GM23248 (cell line): ENCODE measurements at regions not wholly inside any gene's neighbourhood (a gene's known extent, or its start where the extent isn't known, plus 50 kb on each side); places are given as distances from the start of the nearest gene placed in this dataset.

Experiments
- DNase-seq: peaks from one replicate; pipeline ENCODE4 v3.0.0-alpha.2; 2015
- H2AFZ ChIP-seq: fragments of 200-600 bp; sonication (generic); 2 replicates; pipeline ENCODE4 v1.6.1; 2016; ENCODE audit warnings: antibody characterized with exemption
- H3F3A ChIP-seq: fragments of 200-600 bp; sonication (generic); 2 replicates; pipeline ENCODE4 v1.6.1; 2016; ENCODE audit warnings: mild to moderate bottlenecking, antibody characterized with exemption, mixed run types; ENCODE audit not compliant: insufficient read depth
- H3K27ac ChIP-seq: fragments of 200-600 bp; sonication (generic); 2 replicates; pipeline ENCODE4 v1.5.1; 2016; ENCODE audit warnings: mild to moderate bottlenecking
- H3K27me3 ChIP-seq: fragments of 200-600 bp; sonication (generic); replicated peaks from 2 replicates; pipeline ENCODE4 v1.6.1; 2016; ENCODE audit warnings: mild to moderate bottlenecking; ENCODE audit not compliant: insufficient read depth
- H3K36me3 ChIP-seq: fragments of 200-600 bp; sonication (generic); 2 replicates; pipeline ENCODE4 v1.6.1; 2016; ENCODE audit warnings: low read depth, mild to moderate bottlenecking
- H3K4me1 ChIP-seq: fragments of 200-600 bp; sonication (generic); 2 replicates; pipeline ENCODE4 v1.6.1; 2016; ENCODE audit warnings: mild to moderate bottlenecking; ENCODE audit not compliant: insufficient read depth
- H3K4me2 ChIP-seq: fragments of 200-600 bp; sonication (generic); one replicate; pipeline ENCODE4 v1.6.1; 2016; ENCODE audit warnings: mild to moderate bottlenecking; ENCODE audit not compliant: unreplicated experiment
- H3K4me3 ChIP-seq: fragments of 200-600 bp; sonication (generic); 2 replicates; pipeline ENCODE4 v1.5.1; 2016; ENCODE audit warnings: mild to moderate bottlenecking
- H3K79me2 ChIP-seq: fragments of 200-600 bp; sonication (generic); 2 replicates; pipeline ENCODE4 v1.6.1; 2016; ENCODE audit warnings: mild to moderate bottlenecking; ENCODE audit not compliant: insufficient read depth
- H3K9ac ChIP-seq: fragments of 200-600 bp; sonication (generic); 2 replicates; pipeline ENCODE4 v1.6.1; 2016; ENCODE audit warnings: mild to moderate bottlenecking
- H3K9me2 ChIP-seq: fragments of 200-600 bp; sonication (generic); 2 replicates; pipeline ENCODE4 v1.6.1; 2016; ENCODE audit warnings: mixed run types, mild to moderate bottlenecking, moderate library complexity; ENCODE audit not compliant: insufficient read depth
- H3K9me3 ChIP-seq: fragments of 200-600 bp; sonication (generic); one replicate; pipeline ENCODE4 v1.6.1; 2017; ENCODE audit warnings: low read depth
- H4K20me1 ChIP-seq: fragments of 200-600 bp; sonication (generic); 2 replicates; pipeline ENCODE4 v1.6.0; 2016; ENCODE audit not compliant: insufficient read depth
- EZH2 ChIP-seq: fragments of 200-600 bp; sonication (generic); IDR thresholded peaks from 2 replicates; pipeline ENCODE4 v1.6.1; 2018; ENCODE audit warnings: antibody characterized with exemption, mild to moderate bottlenecking; ENCODE audit not compliant: insufficient read depth, poor library complexity, severe bottlenecking
- EZH2phosphoT487 ChIP-seq: fragments of 200-600 bp; sonication (generic); IDR thresholded peaks from 2 replicates; pipeline ENCODE4 v1.6.1; 2018; ENCODE audit warnings: antibody characterized with exemption, moderate library complexity, mild to moderate bottlenecking, low read depth; ENCODE audit not compliant: insufficient read depth
- WGBS, 2 experiments: methylation state at CpG; one replicate each; pipeline ENCODE4 v1.1.6; 2015 to 2017; ENCODE audit warnings: low lambda C conversion rate in 2 of 2, low coverage in 1 of 2; ENCODE audit errors: missing lambda C conversion rate in 2 of 2; 5-methylcytosine and 5-hydroxymethylcytosine counted together
- in situ Hi-C: fragments of 300-500 bp; cut with MboI; formaldehyde crosslinking; loops from 2 replicates; pipeline ENCODE4 v1.15.0; 2020

DNA sequence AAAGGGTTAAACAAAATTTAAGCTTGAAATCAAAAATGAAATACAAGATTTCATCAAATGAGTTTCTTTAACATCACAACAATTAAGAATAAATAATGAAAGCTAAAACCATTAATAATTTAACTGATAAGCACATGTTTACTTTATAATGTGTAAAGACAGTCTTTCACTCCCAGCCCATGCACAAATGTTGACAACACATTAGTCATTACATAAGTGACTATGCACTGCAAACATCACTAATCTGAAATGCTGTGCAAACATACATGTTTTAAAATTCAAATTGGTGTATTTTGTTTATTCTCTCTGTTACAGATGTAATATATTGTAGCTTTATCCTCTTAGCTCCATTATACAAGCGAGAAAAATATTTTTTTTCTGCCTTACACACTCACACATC lies 220.6 kb upstream of the CPXCR1 start:
- no peaks in the 10 kb centered on the region for H3K79me2 ChIP-seq
- H3K9me3 ChIP-seq = no peaks in the 10 kb centered on the region

DNA sequence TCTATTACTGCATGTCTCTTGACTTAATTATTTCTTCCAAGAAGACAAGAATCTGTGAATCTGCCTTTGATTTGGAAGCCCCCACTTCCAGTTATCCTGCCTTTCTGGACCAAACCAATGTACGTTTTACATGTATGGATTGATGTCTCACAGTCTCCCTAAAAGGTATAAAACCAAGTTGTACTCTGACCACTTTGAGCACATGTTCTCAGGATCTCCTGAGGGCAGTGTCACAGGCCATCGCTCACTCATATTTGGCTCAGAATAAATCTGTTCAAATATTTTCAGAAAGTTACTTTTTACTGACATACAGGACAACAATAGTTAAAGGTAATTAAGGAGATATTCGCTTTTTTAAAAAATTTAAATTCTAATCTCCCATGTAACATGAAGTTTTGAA lies 188.6 kb upstream of the CPXCR1 start:
- H3K4me3 ChIP-seq = no peak overlapping the region
- no peak overlapping the region for H3K4me2 ChIP-seq
- WGBS, 2 experiments = 14 to 25% methylated on average over 3 of the region's 3 CpGs
- H2AFZ ChIP-seq = no peak overlapping the region
- no peaks in the 10 kb centered on the region for H4K20me1 ChIP-seq
- no peaks in the 10 kb centered on the region for H3K79me2 ChIP-seq
- no peaks in the 10 kb centered on the region for H3F3A ChIP-seq
- no peaks in the 10 kb centered on the region for H3K9me3 ChIP-seq
- no peaks in the 10 kb centered on the region for H3K9me2 ChIP-seq
- no peak for TF ChIP-seq EZH2
- TF ChIP-seq EZH2phosphoT487 = no peak
- in situ Hi-C loops = no loop called here
- H3K4me1 ChIP-seq = no peaks in the 10 kb centered on the region
- no peak for DNase-seq
- no peaks in the 10 kb centered on the region for H3K36me3 ChIP-seq
- H3K27ac ChIP-seq = no peak overlapping the region
- H3K9ac ChIP-seq = no peak overlapping the region
- H3K27me3 ChIP-seq = no peaks in the 10 kb centered on the region

More for the DNA sequence above, 220.6 kb upstream of the CPXCR1 start:
- DNase-seq = no peak
- no peaks in the 10 kb centered on the region for H3K27me3 ChIP-seq
- no peaks in the 10 kb centered on the region for H3K4me1 ChIP-seq
- H3K9me2 ChIP-seq = no peaks in the 10 kb centered on the region
- no peaks in the 10 kb centered on the region for H3K36me3 ChIP-seq
- H3F3A ChIP-seq = no peaks in the 10 kb centered on the region
- no peak overlapping the region for H3K27ac ChIP-seq
- no peak overlapping the region for H3K4me3 ChIP-seq
- in situ Hi-C loops = no loop called here
- TF ChIP-seq EZH2phosphoT487 = no peak
- no peak for TF ChIP-seq EZH2
- no peak overlapping the region for H2AFZ ChIP-seq
- no peak overlapping the region for H3K9ac ChIP-seq
- H3K4me2 ChIP-seq = no peak overlapping the region
- 0 to 7% methylated on average over 1 of the region's 1 CpG for WGBS, 2 experiments
- H4K20me1 ChIP-seq = no peaks in the 10 kb centered on the region

DNA sequence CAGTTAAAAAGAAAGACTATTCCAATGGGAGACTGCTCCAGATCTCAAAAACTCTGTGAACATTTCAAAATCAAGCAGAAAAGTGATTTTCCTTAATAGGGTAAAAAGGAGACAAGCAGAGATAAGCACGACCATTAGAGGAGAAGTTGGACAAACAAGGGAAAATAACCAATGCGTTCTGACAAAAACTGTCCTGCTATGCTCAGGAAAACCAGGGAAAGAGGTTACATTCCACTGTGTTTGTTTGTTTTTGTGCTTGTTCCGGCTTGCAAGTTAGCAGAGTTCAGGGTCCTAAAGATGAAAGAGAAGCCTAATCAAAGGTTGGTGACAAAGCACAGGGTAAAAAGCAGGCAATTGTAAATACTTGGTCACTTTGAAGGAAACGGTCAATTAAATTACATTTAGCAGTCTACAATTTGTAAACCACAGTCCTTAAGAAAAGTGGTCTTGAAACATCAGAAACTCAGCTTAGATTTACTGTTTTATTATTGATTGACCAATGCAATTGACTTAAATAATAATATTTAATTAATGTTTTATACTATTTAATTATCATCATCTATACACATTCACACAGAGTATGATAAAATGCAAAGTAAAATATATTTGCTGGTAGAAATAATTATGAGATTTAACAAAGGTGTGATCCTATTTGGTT lies 186.2 kb upstream of the CPXCR1 start:
- H3K4me3 ChIP-seq = no peak overlapping the region
- DNase-seq = no peak
- H3K9me3 ChIP-seq = no peaks in the 10 kb centered on the region
- TF ChIP-seq EZH2phosphoT487 (no peak), EZH2 (no peak)
- no peaks in the 10 kb centered on the region for H3K27me3 ChIP-seq
- H3K9me2 ChIP-seq = no peaks in the 10 kb centered on the region
- H3K36me3 ChIP-seq = no peaks in the 10 kb centered on the region
- no peak overlapping the region for H3K9ac ChIP-seq
- no peak overlapping the region for H2AFZ ChIP-seq
- H3K27ac ChIP-seq = no peak overlapping the region
- H3K4me2 ChIP-seq = no peak overlapping the region
- no peaks in the 10 kb centered on the region for H3K4me1 ChIP-seq
- H4K20me1 ChIP-seq = no peaks in the 10 kb centered on the region
- H3K79me2 ChIP-seq = no peaks in the 10 kb centered on the region
- H3F3A ChIP-seq = no peaks in the 10 kb centered on the region
- WGBS, 2 experiments = 2 to 7% methylated on average over 4 of the region's 4 CpGs
- in situ Hi-C loops = no loop called here

DNA sequence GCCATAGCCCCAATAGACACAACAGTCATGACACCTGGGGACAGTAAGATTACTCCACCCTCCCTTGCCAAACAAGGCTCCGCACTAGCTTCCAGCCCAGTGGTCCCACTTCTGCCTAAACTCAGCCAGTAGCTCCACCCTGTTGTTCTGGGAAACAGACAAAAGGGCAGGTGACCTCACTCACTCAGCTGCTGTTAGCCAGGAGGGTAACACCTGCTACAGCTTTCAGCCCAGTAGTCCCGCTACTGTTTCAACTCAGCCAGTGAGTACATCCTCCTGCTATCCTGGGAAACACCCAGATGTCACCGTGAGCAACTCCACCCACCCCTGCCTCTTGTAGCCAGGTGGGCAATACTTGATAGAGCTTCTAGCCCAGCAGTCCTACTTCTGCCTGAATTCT lies 162.7 kb upstream of the CPXCR1 start:
- H3K27ac ChIP-seq = no peak overlapping the region
- no peaks in the 10 kb centered on the region for H3K9me2 ChIP-seq
- no peaks in the 10 kb centered on the region for H3K9me3 ChIP-seq
- H3K9ac ChIP-seq = no peak overlapping the region
- no peak overlapping the region for H2AFZ ChIP-seq
- in situ Hi-C loops = no loop called here
- no peak for TF ChIP-seq EZH2phosphoT487
- no peak for TF ChIP-seq EZH2
- H3K4me2 ChIP-seq = no peak overlapping the region
- DNase-seq = no peak
- H3K36me3 ChIP-seq = no peaks in the 10 kb centered on the region
- H3K4me3 ChIP-seq = no peak overlapping the region
- H3F3A ChIP-seq = no peaks in the 10 kb centered on the region
- H3K27me3 ChIP-seq = no peaks in the 10 kb centered on the region
- 44 to 50% methylated on average over 3 of the region's 3 CpGs for WGBS, 2 experiments
- no peaks in the 10 kb centered on the region for H3K4me1 ChIP-seq
- H4K20me1 ChIP-seq = no peaks in the 10 kb centered on the region
- no peaks in the 10 kb centered on the region for H3K79me2 ChIP-seq

DNA sequence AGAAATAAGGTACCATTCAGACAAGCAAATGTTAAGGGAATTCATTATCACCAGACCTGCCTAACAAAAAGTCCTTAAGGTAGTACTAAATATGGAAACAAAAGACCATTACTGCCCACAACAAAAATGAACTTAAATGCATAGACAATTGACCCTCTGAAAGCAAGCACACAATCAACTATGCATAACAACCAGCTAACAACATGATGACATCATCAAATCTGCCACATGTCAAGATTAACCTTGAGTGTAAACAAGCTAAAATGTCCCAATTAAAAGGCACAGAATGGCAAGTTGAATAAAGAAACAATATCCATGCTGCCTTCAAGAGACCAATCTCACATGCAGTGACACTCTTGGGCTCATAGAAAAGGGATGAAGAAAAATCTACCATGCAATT lies 160.7 kb upstream of the CPXCR1 start:
- no peak for DNase-seq
- in situ Hi-C loops = no loop called here
- Histone ChIP-seq H3K79me2 (no peaks in the 10 kb centered on the region), H3K9me2 (no peaks in the 10 kb centered on the region), H3F3A (no peaks in the 10 kb centered on the region), H3K9ac (no peak overlapping the region), H3K4me2 (no peak overlapping the region), H3K27me3 (no peaks in the 10 kb centered on the region), H3K4me3 (no peak overlapping the region), H3K9me3 (no peaks in the 10 kb centered on the region), H4K20me1 (no peaks in the 10 kb centered on the region), H3K27ac (no peak overlapping the region), H3K4me1 (no peaks in the 10 kb centered on the region), H3K36me3 (no peaks in the 10 kb centered on the region), H2AFZ (no peak overlapping the region)
- TF ChIP-seq EZH2 = no peak
- no peak for TF ChIP-seq EZH2phosphoT487
